CD4-positive, alpha-beta T cell (primary cell): ENCODE measurements at regions not wholly inside any gene's neighbourhood (a gene's known extent, or its start where the extent isn't known, plus 50 kb on each side); places are given as distances from the start of the nearest gene placed in this dataset.

Source experiments
- ATAC-seq: fragments of 200-7000 bp; cut with Tn5 transposase; one replicate; pipeline ENCODE4 v1.10.0; 2022; ENCODE audit warnings: mild to moderate bottlenecking; ENCODE audit not compliant: poor library complexity
- CTCF ChIA-PET: fragments of 350-600 bp; sonication (Branson Sonifier 250); formaldehyde crosslinking; loops from one replicate; lab custom pipeline; 2021; ENCODE audit warnings: antibody characterized with exemption, inconsistent platforms; lab: Charles Lee
- POLR2A ChIA-PET: fragments of 350-600 bp; sonication (Branson Sonifier 250); formaldehyde crosslinking; loops from one replicate; lab custom pipeline; 2021; ENCODE audit warnings: antibody characterized with exemption, inconsistent platforms; lab: Charles Lee
- DNase-seq, 14 experiments: peaks; one replicate each; pipeline ENCODE4 v3.0.0-alpha.2; 2013 to 2020; ENCODE audit warnings: mixed read lengths in 2 of 14
- H3K27ac ChIP-seq, 2 donors: one replicate each; pipeline versions ENCODE4 v1.5.1 to v1.7.0; 2013; ENCODE audit warnings: low read length in 2 of 2, low read depth in 1 of 2, mild to moderate bottlenecking in 1 of 2
- H3K27me3 ChIP-seq, 2 experiments: 1 replicate in 1 of 2; 2 replicates in 1 of 2; pipeline versions ENCODE4 v1.6.1 to v1.7.0; 2013; ENCODE audit warnings: low read length in 2 of 2, control low read depth in 1 of 2, mild to moderate bottlenecking in 1 of 2, moderate library complexity in 1 of 2; ENCODE audit not compliant: insufficient read depth in 2 of 2, control insufficient read depth in 1 of 2
- H3K36me3 ChIP-seq: one replicate; pipeline ENCODE4 v1.6.1; 2013; ENCODE audit warnings: low read length, control low read depth; ENCODE audit not compliant: insufficient read depth
- H3K4me1 ChIP-seq: one replicate; pipeline ENCODE4 v1.6.1; 2013; ENCODE audit warnings: low read length, control low read depth; ENCODE audit not compliant: insufficient read depth
- H3K4me3 ChIP-seq: one replicate; pipeline ENCODE4 v1.5.1; 2013; ENCODE audit warnings: mild to moderate bottlenecking, low read length, moderate library complexity
- H3K9me3 ChIP-seq, 2 experiments: 1 replicate in 1 of 2; 2 replicates in 1 of 2; pipeline versions ENCODE4 v1.6.1 to v1.7.0; 2013; ENCODE audit warnings: low read length in 2 of 2, mild to moderate bottlenecking in 2 of 2, control low read depth in 1 of 2, moderate library complexity in 1 of 2; ENCODE audit not compliant: control insufficient read depth in 1 of 2, insufficient read depth in 1 of 2
- H3K27ac Mint-ChIP-seq: one replicate; pipeline ENCODE4 v1.8.0; 2020; ENCODE audit warnings: mixed read lengths
- H3K27me3 Mint-ChIP-seq: one replicate; pipeline ENCODE4 v1.8.0; 2021; ENCODE audit warnings: mixed read lengths
- H3K36me3 Mint-ChIP-seq: one replicate; pipeline ENCODE4 v1.8.0; 2021; ENCODE audit warnings: low read depth, mixed read lengths
- H3K4me1 Mint-ChIP-seq: one replicate; pipeline ENCODE4 v1.8.0; 2021; ENCODE audit warnings: low read depth, mixed read lengths
- H3K4me3 Mint-ChIP-seq: one replicate; pipeline ENCODE4 v1.8.0; 2020; ENCODE audit warnings: mild to moderate bottlenecking, mixed read lengths
- H3K9me3 Mint-ChIP-seq: one replicate; pipeline ENCODE4 v1.8.0; 2020; ENCODE audit warnings: mixed read lengths
- intact Hi-C, 2 experiments: fragments of 100-400 bp; cut with DNase I in 1 of 2; cut with micrococcal nuclease in 1 of 2; formaldehyde crosslinking; loops; one replicate each; pipeline versions ENCODE4 v1.15.1 to v1.9.0; 2023 to 2025; cut with DNase I, micrococcal nuclease
- TF ChIP-seq, protein P1 (sequence below): fragments of 200-600 bp; IDR thresholded peaks from one replicate; pipeline ENCODE4 v1.8.0; 2022; ENCODE audit warnings: antibody characterized with exemption, mild to moderate bottlenecking

DNA sequence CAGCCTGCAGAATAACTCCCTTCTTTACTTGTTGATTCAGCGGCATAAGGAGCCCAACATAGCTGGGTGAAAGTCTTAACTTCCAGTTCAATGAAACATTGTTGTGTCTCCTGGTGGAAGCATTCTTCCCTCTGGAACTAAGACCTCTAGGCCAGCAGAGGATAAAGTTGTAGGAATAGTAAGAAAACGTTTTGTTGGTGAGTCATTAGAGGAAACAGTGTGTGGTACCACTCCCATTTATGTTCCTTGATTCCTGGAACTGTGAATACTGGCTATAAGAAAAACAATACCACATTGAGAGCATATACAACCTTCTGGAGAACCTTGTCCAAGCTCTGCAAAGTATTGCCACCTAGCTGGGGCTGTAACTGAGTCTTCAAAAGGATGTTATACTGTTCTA, 737.4 kb upstream of the ZP4 start:
- TF ChIP-seq, protein P1, sequence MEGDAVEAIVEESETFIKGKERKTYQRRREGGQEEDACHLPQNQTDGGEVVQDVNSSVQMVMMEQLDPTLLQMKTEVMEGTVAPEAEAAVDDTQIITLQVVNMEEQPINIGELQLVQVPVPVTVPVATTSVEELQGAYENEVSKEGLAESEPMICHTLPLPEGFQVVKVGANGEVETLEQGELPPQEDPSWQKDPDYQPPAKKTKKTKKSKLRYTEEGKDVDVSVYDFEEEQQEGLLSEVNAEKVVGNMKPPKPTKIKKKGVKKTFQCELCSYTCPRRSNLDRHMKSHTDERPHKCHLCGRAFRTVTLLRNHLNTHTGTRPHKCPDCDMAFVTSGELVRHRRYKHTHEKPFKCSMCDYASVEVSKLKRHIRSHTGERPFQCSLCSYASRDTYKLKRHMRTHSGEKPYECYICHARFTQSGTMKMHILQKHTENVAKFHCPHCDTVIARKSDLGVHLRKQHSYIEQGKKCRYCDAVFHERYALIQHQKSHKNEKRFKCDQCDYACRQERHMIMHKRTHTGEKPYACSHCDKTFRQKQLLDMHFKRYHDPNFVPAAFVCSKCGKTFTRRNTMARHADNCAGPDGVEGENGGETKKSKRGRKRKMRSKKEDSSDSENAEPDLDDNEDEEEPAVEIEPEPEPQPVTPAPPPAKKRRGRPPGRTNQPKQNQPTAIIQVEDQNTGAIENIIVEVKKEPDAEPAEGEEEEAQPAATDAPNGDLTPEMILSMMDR: no peak

DNA sequence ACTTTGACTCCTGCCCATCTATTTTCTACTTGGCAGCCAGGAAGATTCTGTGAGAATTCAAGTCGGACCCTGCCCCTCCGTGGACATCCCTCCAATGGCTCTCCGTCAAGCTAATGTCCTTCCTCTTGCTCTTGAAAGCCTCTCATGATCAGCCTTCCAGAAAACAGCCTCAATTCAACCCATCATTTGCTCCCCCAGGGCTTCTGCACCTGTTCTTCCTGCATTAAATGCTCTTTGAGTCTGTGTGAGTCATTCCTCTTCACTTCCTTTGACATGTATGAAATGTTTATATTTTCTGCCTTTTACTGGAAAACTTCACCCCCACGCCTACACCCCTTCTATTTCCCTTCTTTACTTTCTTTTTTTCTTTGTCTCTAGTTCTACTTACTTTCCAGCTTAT, 734.1 kb upstream of the ZP4 start:
- Histone ChIP-seq H3K9me3 (peaks cover 0 to 3% of the 10 kb centered on the region in 2 experiments), H3K4me1 (no peaks in the 10 kb centered on the region), H3K4me3 (no peak overlapping the region), H3K27me3 (no peaks in the 10 kb centered on the region), H3K36me3 (no peaks in the 10 kb centered on the region), H3K27ac (no peak overlapping the region)
- POLR2A ChIA-PET: no interaction called here
- CTCF ChIA-PET: no interaction called here
- TF ChIP-seq, protein P1: no peak
- Mint-ChIP-seq H3K9me3 (peaks cover 5% of the 10 kb centered on the region), H3K27ac (no peak overlapping the region), H3K4me3 (no peak overlapping the region), H3K4me1 (no peaks in the 10 kb centered on the region), H3K27me3 (no peaks in the 10 kb centered on the region), H3K36me3 (no peaks in the 10 kb centered on the region)
- ATAC-seq: no peak
- intact Hi-C loops: no loop called here
- no peak for DNase-seq

More for the DNA sequence above, 737.4 kb upstream of the ZP4 start:
- Histone ChIP-seq H3K27ac (no peak overlapping the region), H3K27me3 (no peaks in the 10 kb centered on the region), H3K4me3 (no peak overlapping the region), H3K4me1 (no peaks in the 10 kb centered on the region), H3K9me3 (peaks cover 0 to 6% of the 10 kb centered on the region in 2 experiments), H3K36me3 (no peaks in the 10 kb centered on the region)
- intact Hi-C loops: no loop called here
- H3K27ac Mint-ChIP-seq: no peak overlapping the region
- ChIA-PET POLR2A (no interaction called here), CTCF (no interaction called here)
- no peak overlapping the region for H3K4me3 Mint-ChIP-seq
- H3K36me3 Mint-ChIP-seq: no peaks in the 10 kb centered on the region
- no peak for DNase-seq
- no peaks in the 10 kb centered on the region for H3K27me3 Mint-ChIP-seq
- no peaks in the 10 kb centered on the region for H3K4me1 Mint-ChIP-seq
- H3K9me3 Mint-ChIP-seq: peaks cover 9% of the 10 kb centered on the region
- no peak for ATAC-seq

DNA sequence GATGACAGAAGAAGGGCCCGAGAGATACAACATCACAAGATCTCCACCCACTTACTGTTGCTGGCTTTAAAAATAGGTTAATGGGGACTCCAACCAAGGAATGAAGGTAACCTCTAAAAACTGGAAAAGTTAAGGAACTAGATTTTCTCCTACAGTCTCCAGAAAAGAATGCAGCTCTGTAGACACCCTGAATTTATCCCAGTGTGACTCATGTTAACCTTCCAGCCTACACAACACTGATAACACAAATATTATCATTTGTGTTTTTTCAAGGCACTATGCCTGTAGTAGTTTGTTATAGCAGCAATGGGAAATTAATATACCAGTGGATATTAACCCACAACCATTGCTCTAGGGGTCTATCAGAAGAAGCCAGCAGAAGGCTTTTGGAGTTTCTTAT, 730.7 kb upstream of the ZP4 start:
- intact Hi-C loops: no loop called here
- Mint-ChIP-seq H3K27ac (no peak overlapping the region), H3K27me3 (no peaks in the 10 kb centered on the region), H3K36me3 (no peaks in the 10 kb centered on the region), H3K4me1 (no peaks in the 10 kb centered on the region), H3K9me3 (peaks cover 6% of the 10 kb centered on the region), H3K4me3 (no peak overlapping the region)
- Histone ChIP-seq H3K9me3 (peaks cover 0 to 8% of the 10 kb centered on the region in 2 experiments), H3K4me1 (no peaks in the 10 kb centered on the region), H3K4me3 (no peak overlapping the region), H3K27me3 (no peaks in the 10 kb centered on the region), H3K27ac (no peak overlapping the region), H3K36me3 (no peaks in the 10 kb centered on the region)
- ATAC-seq (no peak), DNase-seq (no peak)
- CTCF ChIA-PET: no interaction called here
- TF ChIP-seq, protein P1: no peak
- POLR2A ChIA-PET: no interaction called here
